Keratinocyte (primary cell): ENCODE measurements at regions not wholly inside any gene's neighbourhood (a gene's known extent, or its start where the extent isn't known, plus 50 kb on each side); places are given as distances from the start of the nearest gene placed in this dataset.

Experiments
- DNase-seq: peaks from one replicate; pipeline ENCODE4 v3.0.0-alpha.2; 2011; ENCODE audit warnings: low read depth, missing footprints, low spot score
- FAIRE-seq: peaks from 2 replicates; lab custom pipeline; 2011; peaks lifted over from hg19 to GRCh38; lab: Jason Lieb, UNC
- H2AFZ ChIP-seq: 2 replicates; pipeline ENCODE4 v1.6.0; 2012; ENCODE audit warnings: low read length, control low read depth, inconsistent platforms; ENCODE audit not compliant: control insufficient read depth
- H3K27ac ChIP-seq: 2 replicates; pipeline ENCODE4 v1.5.1; 2011; ENCODE audit warnings: low read length; ENCODE audit not compliant: control insufficient read depth, insufficient read depth
- H3K27me3 ChIP-seq: 3 replicates; pipeline ENCODE4 v1.6.0; 2011; ENCODE audit warnings: low read length; ENCODE audit not compliant: control insufficient read depth, insufficient read depth; ENCODE audit errors: extremely low read depth
- H3K36me3 ChIP-seq, 2 experiments: 2 replicates in 1 of 2; 3 replicates in 1 of 2; pipeline ENCODE4 v1.5.1; 2011; ENCODE audit warnings: low read length in 2 of 2, mild to moderate bottlenecking in 1 of 2; ENCODE audit not compliant: control insufficient read depth in 2 of 2, insufficient read depth in 2 of 2; ENCODE audit errors: extremely low read depth in 1 of 2
- H3K4me1 ChIP-seq: 3 replicates; pipeline ENCODE4 v1.5.1; 2011; ENCODE audit warnings: low read length; ENCODE audit not compliant: control insufficient read depth, insufficient read depth; ENCODE audit errors: extremely low read depth
- H3K4me2 ChIP-seq: 3 replicates; pipeline ENCODE4 v1.6.0; 2011; ENCODE audit warnings: low read depth, low read length; ENCODE audit not compliant: control insufficient read depth, insufficient read depth; ENCODE audit errors: extremely low read depth
- H3K4me3 ChIP-seq, 3 experiments: fragments of 200-600 bp in 1 of 3; sonication (generic) in 1 of 3; 2 replicates in 2 of 3; 3 replicates in 1 of 3; pipeline ENCODE4 v1.5.1; 2011 to 2016; ENCODE audit warnings: low read length in 3 of 3, mild to moderate bottlenecking in 3 of 3, control low read depth in 2 of 3, inconsistent platforms in 1 of 3, low read depth in 1 of 3, mixed read lengths in 1 of 3, mixed run types in 1 of 3, moderate library complexity in 1 of 3; ENCODE audit not compliant: control insufficient read depth in 2 of 3, insufficient read depth in 2 of 3; ENCODE audit errors: extremely low read depth in 1 of 3
- H3K79me2 ChIP-seq: 2 replicates; pipeline ENCODE4 v1.6.0; 2012; ENCODE audit warnings: low read length; ENCODE audit not compliant: control insufficient read depth, insufficient read depth
- H3K9ac ChIP-seq: 3 replicates; pipeline ENCODE4 v1.6.0; 2011; ENCODE audit warnings: low read length; ENCODE audit not compliant: control insufficient read depth, insufficient read depth; ENCODE audit errors: extremely low read depth
- H3K9me1 ChIP-seq: 3 replicates; pipeline ENCODE4 v1.6.0; 2011; ENCODE audit warnings: low read length; ENCODE audit not compliant: control insufficient read depth, insufficient read depth; ENCODE audit errors: extremely low read depth
- H3K9me3 ChIP-seq: 2 replicates; pipeline ENCODE4 v1.5.1; 2012; ENCODE audit warnings: low read depth, low read length; ENCODE audit not compliant: control insufficient read depth
- H4K20me1 ChIP-seq: 3 replicates; pipeline ENCODE4 v1.6.0; 2011; ENCODE audit warnings: low read length; ENCODE audit not compliant: control insufficient read depth, insufficient read depth; ENCODE audit errors: extremely low read depth
- CTCF ChIP-seq, 3 experiments: IDR thresholded peaks in 1 of 3; conservative IDR thresholded peaks in 1 of 3; optimal IDR thresholded peaks in 1 of 3; 2 replicates in 2 of 3; 3 replicates in 1 of 3; pipeline versions ENCODE3 to v1.5.1; 2011; ENCODE audit warnings: low read length in 3 of 3, mild to moderate bottlenecking in 3 of 3, moderate library complexity in 2 of 3, control low read depth in 1 of 3, inconsistent platforms in 1 of 3; ENCODE audit not compliant: insufficient read depth in 2 of 3; ENCODE audit errors: extremely low read depth in 1 of 3
- EZH2 ChIP-seq: IDR thresholded peaks from one replicate; pipeline ENCODE4 v1.6.1; 2012; ENCODE audit warnings: inconsistent platforms, mild to moderate bottlenecking, low read length, moderate library complexity
- dilution Hi-C: fragments of 300-500 bp; cut with MboI; formaldehyde crosslinking; loops from one replicate; pipeline ENCODE4 v1.7.0; 2020; ENCODE audit warnings: low sequenced_read_pairs; ENCODE audit not compliant: extremely low pct_ligation_motif_present

GRCh38 chr5:25993701-25994100 is 1044.7 kb downstream of the CDH9 start:
- H3K27me3 ChIP-seq, result no peaks in the 10 kb centered on the region
- no peak overlapping the region for H3K27ac ChIP-seq
- no peaks in the 10 kb centered on the region for H3K9me3 ChIP-seq
- no peak overlapping the region for H3K9ac ChIP-seq
- TF ChIP-seq EZH2 (no peak), CTCF (optimal IDR thresholded peaks at IDR 0.05 in 1 of 3, IDR thresholded peaks at IDR 0.05 in 1 of 3, conservative IDR thresholded peaks at IDR 0.05 in 1 of 3; ENCODE audit: extremely low read depth in 1 of 3, insufficient read depth in 2 of 3, low read length in 3 of 3) (no peak)
- DNase-seq (no peak), FAIRE-seq (no peak)
- dilution Hi-C loops, result no loop called here
- H3K9me1 ChIP-seq, result no peaks in the 10 kb centered on the region
- H4K20me1 ChIP-seq, result no peaks in the 10 kb centered on the region
- no peak overlapping the region for H2AFZ ChIP-seq
- H3K4me1 ChIP-seq, result no peaks in the 10 kb centered on the region
- no peaks in the 10 kb centered on the region for H3K36me3 ChIP-seq
- no peak overlapping the region for H3K4me3 ChIP-seq
- H3K79me2 ChIP-seq, result no peaks in the 10 kb centered on the region
- H3K4me2 ChIP-seq, result no peak overlapping the region

- H3K4me1 ChIP-seq, result no peaks in the 10 kb centered on the region
- H3K9ac ChIP-seq, result no peak overlapping the region
- no peaks in the 10 kb centered on the region for H3K9me1 ChIP-seq
- H3K27ac ChIP-seq, result no peak overlapping the region
- H3K27me3 ChIP-seq, result no peaks in the 10 kb centered on the region
- DNase-seq (no peak), FAIRE-seq (no peak)
- H3K9me3 ChIP-seq, result no peaks in the 10 kb centered on the region
- H3K4me3 ChIP-seq, result no peak overlapping the region
- TF ChIP-seq CTCF (optimal IDR thresholded peaks at IDR 0.05 in 1 of 3, IDR thresholded peaks at IDR 0.05 in 1 of 3, conservative IDR thresholded peaks at IDR 0.05 in 1 of 3; ENCODE audit: extremely low read depth in 1 of 3, insufficient read depth in 2 of 3, low read length in 3 of 3) (no peak), EZH2 (no peak)
- no peaks in the 10 kb centered on the region for H4K20me1 ChIP-seq
- no peaks in the 10 kb centered on the region for H3K79me2 ChIP-seq
- no peak overlapping the region for H3K4me2 ChIP-seq
- dilution Hi-C loops, result no loop called here
- no peaks in the 10 kb centered on the region for H3K36me3 ChIP-seq
- no peak overlapping the region for H2AFZ ChIP-seq
Observed at GRCh38 chr5:25991639-25992038, 1046.7 kb downstream of the CDH9 start.
